ENCODE measurements at regions not wholly inside any gene's neighbourhood (a gene's known extent, or its start where the extent isn't known, plus 50 kb on each side); places are given as distances from the start of the nearest gene placed in this dataset.

DNA sequence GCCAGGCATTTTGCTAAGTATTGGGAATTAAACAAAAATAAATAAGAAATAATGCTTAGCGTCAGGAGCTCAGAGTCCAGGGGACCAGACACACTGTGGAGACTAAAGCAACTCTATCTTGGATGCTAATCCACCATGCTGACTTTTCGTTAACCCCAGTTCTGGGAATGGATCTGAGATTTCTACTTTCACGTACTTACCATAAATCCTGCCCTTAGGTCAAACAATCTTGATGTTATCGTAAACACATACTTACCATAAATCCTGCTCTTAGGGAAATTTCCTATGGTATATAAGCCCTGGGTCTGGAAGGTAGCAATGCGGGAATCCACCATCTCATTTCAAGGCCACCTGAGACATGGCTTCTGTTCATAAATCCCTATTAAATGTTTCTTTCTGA, 204.5 kb upstream of the IGFBP7 start:
- Mint-ChIP-seq H3K9me3 (no peaks in the 10 kb centered on the region), H3K36me3 (ENCODE audit: low read depth) (no peaks in the 10 kb centered on the region), H3K27ac (no peak overlapping the region), H3K4me1 (peaks cover 9% of the 10 kb centered on the region), H3K27me3 (ENCODE audit: insufficient read depth, low read depth, poor library complexity) (no peaks in the 10 kb centered on the region), H3K4me3 (no peak overlapping the region)
- peaks cover 18% of the 10 kb centered on the region; the same call in 1 of the 2 replicates for H3K9me2 ChIP-seq (ENCODE audit: insufficient read depth)
- H3K4me2 ChIP-seq = no peak overlapping the region
- no peaks in the 10 kb centered on the region for H3K27me3 ChIP-seq (ENCODE audit: insufficient read depth)
- no peak overlapping the region for H3K4me3 ChIP-seq
- H4K20me1 ChIP-seq (replicated peaks; ENCODE audit: insufficient read depth) = no peaks in the 10 kb centered on the region
- H3F3A ChIP-seq (replicated peaks; ENCODE audit: low read depth) = no peaks in the 10 kb centered on the region
- peaks cover 12% of the 10 kb centered on the region for H3K4me1 ChIP-seq (ENCODE audit: insufficient read depth)
- ATAC-seq (no peak), DNase-seq (ENCODE audit: low spot score) (no peak)
- H2AFZ ChIP-seq = no peak overlapping the region
- no peaks in the 10 kb centered on the region for H3K79me2 ChIP-seq (replicated peaks; ENCODE audit: insufficient read depth)
- no peaks in the 10 kb centered on the region for H3K36me3 ChIP-seq (ENCODE audit: insufficient read depth)
- TF ChIP-seq POLR2AphosphoS5 (IDR thresholded peaks at IDR 0.05; ENCODE audit: low read depth) (no peak), EZH2 (IDR thresholded peaks at IDR 0.05; ENCODE audit: low read depth, unreplicated experiment) (no peak), ZNF114 (CRISPR knock-in tag; IDR thresholded peaks at IDR 0.05) (no peak), EZH2phosphoT487 (IDR thresholded peaks at IDR 0.05; ENCODE audit: unreplicated experiment) (no peak), STAT1 (IDR thresholded peaks at IDR 0.05; ENCODE audit: unreplicated experiment) (no peak), CREB1 (CRISPR knock-in tag; IDR thresholded peaks at IDR 0.05; ENCODE audit: low read depth) (no peak), ZNF331 (CRISPR knock-in tag; IDR thresholded peaks at IDR 0.05; ENCODE audit: low read depth) (no peak)
- TF ChIP-seq, protein P1, sequence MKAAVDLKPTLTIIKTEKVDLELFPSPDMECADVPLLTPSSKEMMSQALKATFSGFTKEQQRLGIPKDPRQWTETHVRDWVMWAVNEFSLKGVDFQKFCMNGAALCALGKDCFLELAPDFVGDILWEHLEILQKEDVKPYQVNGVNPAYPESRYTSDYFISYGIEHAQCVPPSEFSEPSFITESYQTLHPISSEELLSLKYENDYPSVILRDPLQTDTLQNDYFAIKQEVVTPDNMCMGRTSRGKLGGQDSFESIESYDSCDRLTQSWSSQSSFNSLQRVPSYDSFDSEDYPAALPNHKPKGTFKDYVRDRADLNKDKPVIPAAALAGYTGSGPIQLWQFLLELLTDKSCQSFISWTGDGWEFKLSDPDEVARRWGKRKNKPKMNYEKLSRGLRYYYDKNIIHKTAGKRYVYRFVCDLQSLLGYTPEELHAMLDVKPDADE (IDR thresholded peaks at IDR 0.05) = no peak
- TF ChIP-seq, protein P2, sequence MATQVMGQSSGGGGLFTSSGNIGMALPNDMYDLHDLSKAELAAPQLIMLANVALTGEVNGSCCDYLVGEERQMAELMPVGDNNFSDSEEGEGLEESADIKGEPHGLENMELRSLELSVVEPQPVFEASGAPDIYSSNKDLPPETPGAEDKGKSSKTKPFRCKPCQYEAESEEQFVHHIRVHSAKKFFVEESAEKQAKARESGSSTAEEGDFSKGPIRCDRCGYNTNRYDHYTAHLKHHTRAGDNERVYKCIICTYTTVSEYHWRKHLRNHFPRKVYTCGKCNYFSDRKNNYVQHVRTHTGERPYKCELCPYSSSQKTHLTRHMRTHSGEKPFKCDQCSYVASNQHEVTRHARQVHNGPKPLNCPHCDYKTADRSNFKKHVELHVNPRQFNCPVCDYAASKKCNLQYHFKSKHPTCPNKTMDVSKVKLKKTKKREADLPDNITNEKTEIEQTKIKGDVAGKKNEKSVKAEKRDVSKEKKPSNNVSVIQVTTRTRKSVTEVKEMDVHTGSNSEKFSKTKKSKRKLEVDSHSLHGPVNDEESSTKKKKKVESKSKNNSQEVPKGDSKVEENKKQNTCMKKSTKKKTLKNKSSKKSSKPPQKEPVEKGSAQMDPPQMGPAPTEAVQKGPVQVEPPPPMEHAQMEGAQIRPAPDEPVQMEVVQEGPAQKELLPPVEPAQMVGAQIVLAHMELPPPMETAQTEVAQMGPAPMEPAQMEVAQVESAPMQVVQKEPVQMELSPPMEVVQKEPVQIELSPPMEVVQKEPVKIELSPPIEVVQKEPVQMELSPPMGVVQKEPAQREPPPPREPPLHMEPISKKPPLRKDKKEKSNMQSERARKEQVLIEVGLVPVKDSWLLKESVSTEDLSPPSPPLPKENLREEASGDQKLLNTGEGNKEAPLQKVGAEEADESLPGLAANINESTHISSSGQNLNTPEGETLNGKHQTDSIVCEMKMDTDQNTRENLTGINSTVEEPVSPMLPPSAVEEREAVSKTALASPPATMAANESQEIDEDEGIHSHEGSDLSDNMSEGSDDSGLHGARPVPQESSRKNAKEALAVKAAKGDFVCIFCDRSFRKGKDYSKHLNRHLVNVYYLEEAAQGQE (IDR thresholded peaks at IDR 0.05; ENCODE audit: unreplicated experiment) = no peak
- TF ChIP-seq, protein P3, sequence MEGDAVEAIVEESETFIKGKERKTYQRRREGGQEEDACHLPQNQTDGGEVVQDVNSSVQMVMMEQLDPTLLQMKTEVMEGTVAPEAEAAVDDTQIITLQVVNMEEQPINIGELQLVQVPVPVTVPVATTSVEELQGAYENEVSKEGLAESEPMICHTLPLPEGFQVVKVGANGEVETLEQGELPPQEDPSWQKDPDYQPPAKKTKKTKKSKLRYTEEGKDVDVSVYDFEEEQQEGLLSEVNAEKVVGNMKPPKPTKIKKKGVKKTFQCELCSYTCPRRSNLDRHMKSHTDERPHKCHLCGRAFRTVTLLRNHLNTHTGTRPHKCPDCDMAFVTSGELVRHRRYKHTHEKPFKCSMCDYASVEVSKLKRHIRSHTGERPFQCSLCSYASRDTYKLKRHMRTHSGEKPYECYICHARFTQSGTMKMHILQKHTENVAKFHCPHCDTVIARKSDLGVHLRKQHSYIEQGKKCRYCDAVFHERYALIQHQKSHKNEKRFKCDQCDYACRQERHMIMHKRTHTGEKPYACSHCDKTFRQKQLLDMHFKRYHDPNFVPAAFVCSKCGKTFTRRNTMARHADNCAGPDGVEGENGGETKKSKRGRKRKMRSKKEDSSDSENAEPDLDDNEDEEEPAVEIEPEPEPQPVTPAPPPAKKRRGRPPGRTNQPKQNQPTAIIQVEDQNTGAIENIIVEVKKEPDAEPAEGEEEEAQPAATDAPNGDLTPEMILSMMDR (conservative IDR thresholded peaks at IDR 0.05; ENCODE audit: low read depth in 2 of 2) = no peak
- no peak overlapping the region for H3K27ac ChIP-seq (ENCODE audit: low read depth)

DNA sequence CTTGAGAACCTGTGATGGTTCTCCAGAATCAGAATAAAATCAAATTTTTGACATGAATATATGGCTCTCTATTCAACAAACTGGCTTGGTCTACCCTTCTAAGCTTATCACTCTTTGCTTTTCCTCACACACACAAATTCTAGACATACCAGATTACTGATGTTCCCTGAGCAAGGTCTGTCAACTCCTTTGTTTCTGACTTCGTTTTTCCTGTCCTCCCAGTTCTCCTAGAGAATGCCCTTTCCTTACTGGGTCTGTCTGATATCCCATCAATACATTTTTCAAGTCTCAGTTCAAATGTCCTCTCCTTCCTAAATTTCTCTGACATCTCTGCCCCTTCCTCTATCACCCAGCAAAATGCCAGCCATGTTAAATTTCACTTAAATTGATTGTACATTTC, 202.1 kb upstream of the IGFBP7 start:
- Histone ChIP-seq H3K79me2 (replicated peaks; ENCODE audit: insufficient read depth) (no peaks in the 10 kb centered on the region), H3K4me3 (no peak overlapping the region), H3K4me2 (no peak overlapping the region), H3K9me2 (ENCODE audit: insufficient read depth) (peaks cover 18% of the 10 kb centered on the region; the same call in 1 of the 2 replicates), H2AFZ (no peak overlapping the region), H3F3A (replicated peaks; ENCODE audit: low read depth) (no peaks in the 10 kb centered on the region), H4K20me1 (replicated peaks; ENCODE audit: insufficient read depth) (no peaks in the 10 kb centered on the region), H3K27ac (ENCODE audit: low read depth) (no peak overlapping the region), H3K4me1 (ENCODE audit: insufficient read depth) (peaks cover 12% of the 10 kb centered on the region), H3K36me3 (ENCODE audit: insufficient read depth) (no peaks in the 10 kb centered on the region), H3K27me3 (ENCODE audit: insufficient read depth) (no peaks in the 10 kb centered on the region)
- peaks cover 9% of the 10 kb centered on the region for H3K4me1 Mint-ChIP-seq
- H3K27ac Mint-ChIP-seq = no peak overlapping the region
- H3K4me3 Mint-ChIP-seq = no peak overlapping the region
- DNase-seq (ENCODE audit: low spot score) (no peak), ATAC-seq (no peak)
- H3K27me3 Mint-ChIP-seq (ENCODE audit: insufficient read depth, low read depth, poor library complexity) = no peaks in the 10 kb centered on the region
- H3K9me3 Mint-ChIP-seq = no peaks in the 10 kb centered on the region
- H3K36me3 Mint-ChIP-seq (ENCODE audit: low read depth) = no peaks in the 10 kb centered on the region
- TF ChIP-seq JUNB (IDR thresholded peaks at IDR 0.05; ENCODE audit: unreplicated experiment) (no peak), NANOG (IDR thresholded peaks at IDR 0.05; ENCODE audit: borderline replicate concordance) (no peak)

Measured in GM23338 (cell line).